ENCODE measurements at regions not wholly inside any gene's neighbourhood (a gene's known extent, or its start where the extent isn't known, plus 50 kb on each side); places are given as distances from the start of the nearest gene placed in this dataset.
"Not testable (repeated sequence)": the region's sequence is repeated elsewhere in the genome, so short reads cannot be mapped to it uniquely, and the experiment has no call there.

GRCh38 chr3:78344267-78344666 lies 1304.4 kb downstream of the ROBO2 start:
- not testable (repeated sequence) for H3K9me3 ChIP-seq (ENCODE audit: control insufficient read depth in 5 of 5, low read length in 5 of 5); H3K9ac ChIP-seq (ENCODE audit: low read length in 5 of 5); H3K27me3 ChIP-seq (ENCODE audit: control insufficient read depth in 5 of 5, insufficient read depth in 4 of 5, low read length in 5 of 5); H3K27ac ChIP-seq (ENCODE audit: low read depth, low read length); H3K4me1 ChIP-seq (ENCODE audit: control insufficient read depth in 5 of 5, insufficient read depth in 5 of 5, low read length in 5 of 5); H3K4me3 ChIP-seq (ENCODE audit: low read depth in 1 of 5, low read length in 5 of 5); H3K36me3 ChIP-seq (ENCODE audit: control insufficient read depth in 5 of 5, insufficient read depth in 5 of 5, low read length in 5 of 5)

DNA sequence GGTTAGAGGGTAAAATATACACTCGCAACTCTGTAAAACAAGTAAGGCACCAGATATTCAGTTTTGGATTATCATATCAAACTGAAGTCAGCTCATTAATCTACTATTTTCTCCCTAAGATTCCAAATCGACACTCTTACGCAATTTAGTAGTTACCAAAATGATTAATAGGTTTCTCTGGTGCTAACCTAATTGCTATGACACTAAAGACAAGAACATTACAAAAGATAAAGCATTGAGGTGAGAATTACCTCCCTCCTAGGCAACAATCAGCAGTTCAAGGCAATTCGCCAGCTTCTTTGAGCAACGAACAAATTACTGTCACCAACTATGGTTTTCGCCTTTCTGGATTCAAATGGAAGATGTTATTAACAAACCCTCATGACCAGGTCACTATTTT lies 1305.0 kb downstream of the ROBO2 start:
- Histone ChIP-seq H3K4me1 (ENCODE audit: control insufficient read depth in 5 of 5, insufficient read depth in 5 of 5, low read length in 5 of 5) (no peaks in the 10 kb centered on the region), H3K27ac (ENCODE audit: low read depth, low read length) (no peak overlapping the region), H3K36me3 (ENCODE audit: control insufficient read depth in 5 of 5, insufficient read depth in 5 of 5, low read length in 5 of 5) (no peaks in the 10 kb centered on the region), H3K9ac (ENCODE audit: low read length in 5 of 5) (no peak overlapping the region), H3K4me3 (ENCODE audit: low read depth in 1 of 5, low read length in 5 of 5) (no peak overlapping the region), H3K9me3 (ENCODE audit: control insufficient read depth in 5 of 5, low read length in 5 of 5) (peaks cover 0 to 4% (median 0%) of the 10 kb centered on the region in 5 donors), H3K27me3 (ENCODE audit: control insufficient read depth in 5 of 5, insufficient read depth in 4 of 5, low read length in 5 of 5) (no peaks in the 10 kb centered on the region)

- Histone ChIP-seq H3K27me3 (ENCODE audit: control insufficient read depth in 5 of 5, insufficient read depth in 4 of 5, low read length in 5 of 5) (no peaks in the 10 kb centered on the region), H3K4me3 (ENCODE audit: low read depth in 1 of 5, low read length in 5 of 5) (no peak overlapping the region), H3K4me1 (ENCODE audit: control insufficient read depth in 5 of 5, insufficient read depth in 5 of 5, low read length in 5 of 5) (no peaks in the 10 kb centered on the region), H3K9me3 (ENCODE audit: control insufficient read depth in 5 of 5, low read length in 5 of 5) (peaks cover 0 to 4% (median 0%) of the 10 kb centered on the region in 5 donors), H3K36me3 (ENCODE audit: control insufficient read depth in 5 of 5, insufficient read depth in 5 of 5, low read length in 5 of 5) (no peaks in the 10 kb centered on the region), H3K9ac (ENCODE audit: low read length in 5 of 5) (no peak overlapping the region), H3K27ac (ENCODE audit: low read depth, low read length) (no peak overlapping the region)
Measured at GRCh38 chr3:78347176-78347575, 1307.3 kb downstream of the ROBO2 start.

DNA sequence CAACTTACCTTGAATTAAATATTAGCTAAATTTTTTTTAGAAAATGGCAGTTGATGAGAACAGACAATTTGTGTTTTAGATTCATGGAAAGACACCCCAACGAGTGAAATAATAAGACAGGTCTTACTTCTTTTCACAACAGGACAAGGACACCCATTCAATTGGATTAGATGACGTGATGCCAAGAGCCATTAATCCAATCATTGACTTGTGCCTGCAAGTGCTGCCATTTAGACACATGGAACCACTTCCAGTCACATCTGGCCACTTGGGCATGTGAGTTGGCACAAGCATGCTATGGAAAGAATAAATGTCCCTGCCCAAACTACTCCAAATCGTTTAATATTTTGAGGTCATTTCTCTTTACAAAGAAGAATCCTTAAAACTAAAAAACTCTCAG lies 1308.8 kb downstream of the ROBO2 start:
- no peaks in the 10 kb centered on the region for H3K4me1 ChIP-seq (ENCODE audit: control insufficient read depth in 5 of 5, insufficient read depth in 5 of 5, low read length in 5 of 5)
- H3K27ac ChIP-seq (ENCODE audit: low read depth, low read length) = no peak overlapping the region
- no peaks in the 10 kb centered on the region for H3K27me3 ChIP-seq (ENCODE audit: control insufficient read depth in 5 of 5, insufficient read depth in 4 of 5, low read length in 5 of 5)
- H3K4me3 ChIP-seq (ENCODE audit: low read depth in 1 of 5, low read length in 5 of 5) = no peak overlapping the region
- H3K9me3 ChIP-seq (ENCODE audit: control insufficient read depth in 5 of 5, low read length in 5 of 5) = peaks cover 0 to 4% (median 0%) of the 10 kb centered on the region in 5 donors
- H3K9ac ChIP-seq (ENCODE audit: low read length in 5 of 5) = no peak overlapping the region
- no peaks in the 10 kb centered on the region for H3K36me3 ChIP-seq (ENCODE audit: control insufficient read depth in 5 of 5, insufficient read depth in 5 of 5, low read length in 5 of 5)

GRCh38 chr3:78349571-78349970 lies 1309.7 kb downstream of the ROBO2 start:
- H3K27ac ChIP-seq (ENCODE audit: low read depth, low read length) = no peak overlapping the region
- no peaks in the 10 kb centered on the region for H3K9me3 ChIP-seq (ENCODE audit: control insufficient read depth in 5 of 5, low read length in 5 of 5)
- H3K4me1 ChIP-seq (ENCODE audit: control insufficient read depth in 5 of 5, insufficient read depth in 5 of 5, low read length in 5 of 5) = no peaks in the 10 kb centered on the region
- H3K4me3 ChIP-seq (ENCODE audit: low read depth in 1 of 5, low read length in 5 of 5) = no peak overlapping the region
- H3K9ac ChIP-seq (ENCODE audit: low read length in 5 of 5) = no peak overlapping the region
- H3K27me3 ChIP-seq (ENCODE audit: control insufficient read depth in 5 of 5, insufficient read depth in 4 of 5, low read length in 5 of 5) = no peaks in the 10 kb centered on the region
- H3K36me3 ChIP-seq (ENCODE audit: control insufficient read depth in 5 of 5, insufficient read depth in 5 of 5, low read length in 5 of 5) = no peaks in the 10 kb centered on the region

- H3K4me3 ChIP-seq (ENCODE audit: low read depth in 1 of 5, low read length in 5 of 5) = no peak overlapping the region
- H3K9me3 ChIP-seq (ENCODE audit: control insufficient read depth in 5 of 5, low read length in 5 of 5) = no peaks in the 10 kb centered on the region
- no peaks in the 10 kb centered on the region for H3K36me3 ChIP-seq (ENCODE audit: control insufficient read depth in 5 of 5, insufficient read depth in 5 of 5, low read length in 5 of 5)
Measured at GRCh38 chr3:78351334-78351733, 1311.4 kb downstream of the ROBO2 start.

GRCh38 chr3:78353231-78353630 lies 1313.3 kb downstream of the ROBO2 start:
- no peaks in the 10 kb centered on the region for H3K9me3 ChIP-seq (ENCODE audit: control insufficient read depth in 5 of 5, low read length in 5 of 5)

More at GRCh38 chr3:78351334-78351733, 1311.4 kb downstream of the ROBO2 start:
- H3K27me3 ChIP-seq (ENCODE audit: control insufficient read depth in 5 of 5, insufficient read depth in 4 of 5, low read length in 5 of 5) = no peaks in the 10 kb centered on the region
- H3K27ac ChIP-seq (ENCODE audit: low read depth, low read length) = no peak overlapping the region
- no peaks in the 10 kb centered on the region for H3K4me1 ChIP-seq (ENCODE audit: control insufficient read depth in 5 of 5, insufficient read depth in 5 of 5, low read length in 5 of 5)
- H3K9ac ChIP-seq (ENCODE audit: low read length in 5 of 5) = no peak overlapping the region

DNA sequence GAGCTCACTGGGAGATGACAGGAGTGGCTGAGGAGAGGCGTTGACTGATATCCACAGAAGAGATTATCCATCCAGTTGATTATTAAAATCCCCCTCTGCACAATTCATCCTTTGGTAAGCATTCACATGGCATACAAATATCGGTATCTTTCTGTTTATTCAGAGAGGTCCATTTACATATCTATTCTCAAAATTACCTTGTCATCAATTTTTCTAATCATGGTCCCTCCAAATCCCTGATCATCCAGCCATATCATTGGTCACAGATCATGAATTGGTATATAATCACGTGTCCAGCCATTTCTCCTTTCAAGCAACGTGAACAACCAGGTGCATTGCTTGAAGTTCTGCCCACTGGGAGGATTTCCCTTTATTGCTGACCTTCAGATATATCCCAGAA lies 1321.0 kb downstream of the ROBO2 start:
- Histone ChIP-seq H3K9ac (ENCODE audit: low read length in 5 of 5) (no peak overlapping the region), H3K27me3 (ENCODE audit: control insufficient read depth in 5 of 5, insufficient read depth in 4 of 5, low read length in 5 of 5) (no peaks in the 10 kb centered on the region), H3K4me3 (ENCODE audit: low read depth in 1 of 5, low read length in 5 of 5) (no peak overlapping the region), H3K27ac (ENCODE audit: low read depth, low read length) (no peak overlapping the region), H3K9me3 (ENCODE audit: control insufficient read depth in 5 of 5, low read length in 5 of 5) (no peaks in the 10 kb centered on the region), H3K36me3 (ENCODE audit: control insufficient read depth in 5 of 5, insufficient read depth in 5 of 5, low read length in 5 of 5) (no peaks in the 10 kb centered on the region), H3K4me1 (ENCODE audit: control insufficient read depth in 5 of 5, insufficient read depth in 5 of 5, low read length in 5 of 5) (no peaks in the 10 kb centered on the region)

More at GRCh38 chr3:78353231-78353630, 1313.3 kb downstream of the ROBO2 start:
- Histone ChIP-seq H3K27me3 (ENCODE audit: control insufficient read depth in 5 of 5, insufficient read depth in 4 of 5, low read length in 5 of 5) (no peaks in the 10 kb centered on the region), H3K4me3 (ENCODE audit: low read depth in 1 of 5, low read length in 5 of 5) (no peak overlapping the region), H3K4me1 (ENCODE audit: control insufficient read depth in 5 of 5, insufficient read depth in 5 of 5, low read length in 5 of 5) (no peaks in the 10 kb centered on the region), H3K36me3 (ENCODE audit: control insufficient read depth in 5 of 5, insufficient read depth in 5 of 5, low read length in 5 of 5) (no peaks in the 10 kb centered on the region), H3K27ac (ENCODE audit: low read depth, low read length) (no peak overlapping the region), H3K9ac (ENCODE audit: low read length in 5 of 5) (no peak overlapping the region)

DNA sequence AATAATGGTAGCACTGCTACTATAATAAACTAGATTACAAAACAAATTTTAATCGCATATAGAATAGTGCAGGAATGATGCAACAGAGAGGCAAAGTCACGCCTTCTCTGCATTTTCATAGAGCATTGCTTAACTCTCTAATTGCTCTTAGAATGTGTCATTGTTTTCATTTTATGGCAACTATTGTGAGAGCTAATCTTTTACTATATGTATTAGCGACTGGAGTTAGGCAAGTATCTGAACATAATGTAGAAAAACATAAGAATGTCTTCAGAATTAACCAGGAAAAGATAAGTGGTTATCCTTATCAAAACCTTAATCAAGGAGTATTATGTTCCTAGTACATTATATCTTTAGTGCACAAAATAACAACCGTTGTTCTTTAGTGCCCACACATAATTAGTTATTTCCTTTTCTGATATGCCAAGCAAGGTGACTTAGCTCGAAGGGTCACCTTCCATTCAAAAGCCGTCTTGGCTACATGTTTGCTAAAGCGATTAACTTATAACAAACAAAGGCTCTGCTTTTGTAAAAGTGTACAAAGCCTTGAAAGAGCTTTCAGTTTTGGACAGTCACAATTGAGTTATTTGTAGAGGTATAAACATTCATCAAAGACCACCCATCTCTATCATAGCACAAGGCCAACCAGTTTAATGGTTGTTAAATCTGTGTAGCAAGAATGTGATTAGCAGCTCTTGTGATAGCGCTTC lies 1328.9 kb downstream of the ROBO2 start:
- Histone ChIP-seq H3K9ac (ENCODE audit: low read length in 5 of 5) (no peak overlapping the region), H3K36me3 (ENCODE audit: control insufficient read depth in 5 of 5, insufficient read depth in 5 of 5, low read length in 5 of 5) (no peaks in the 10 kb centered on the region), H3K27ac (ENCODE audit: low read depth, low read length) (no peak overlapping the region), H3K4me1 (ENCODE audit: control insufficient read depth in 5 of 5, insufficient read depth in 5 of 5, low read length in 5 of 5) (no peaks in the 10 kb centered on the region), H3K9me3 (ENCODE audit: control insufficient read depth in 5 of 5, low read length in 5 of 5) (no peaks in the 10 kb centered on the region), H3K27me3 (ENCODE audit: control insufficient read depth in 5 of 5, insufficient read depth in 4 of 5, low read length in 5 of 5) (no peaks in the 10 kb centered on the region), H3K4me3 (ENCODE audit: low read depth in 1 of 5, low read length in 5 of 5) (no peak overlapping the region)

DNA sequence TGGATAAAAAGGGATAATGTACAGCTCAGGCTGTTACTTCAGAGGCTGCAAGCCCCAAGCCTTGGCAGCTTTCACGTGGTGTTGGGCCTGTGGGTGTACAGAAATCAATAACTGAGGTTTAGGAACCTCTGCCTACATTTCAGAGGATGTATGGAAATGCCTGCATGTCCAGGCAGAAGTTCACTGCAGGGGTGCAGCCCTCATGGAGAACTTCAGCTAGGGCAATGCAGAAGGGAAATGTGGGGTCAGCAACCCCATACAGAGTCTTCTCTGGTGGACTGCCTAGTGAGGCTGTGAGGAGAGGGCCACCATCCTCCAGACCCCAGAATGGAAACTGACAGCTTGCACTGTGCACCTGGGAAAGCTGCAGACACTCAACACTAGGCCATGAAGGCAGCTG lies 1350.3 kb downstream of the ROBO2 start:
- no peaks in the 10 kb centered on the region for H3K27me3 ChIP-seq (ENCODE audit: control insufficient read depth in 5 of 5, insufficient read depth in 4 of 5, low read length in 5 of 5)
- peaks cover 0 to 15% (median 9%) of the 10 kb centered on the region in 5 donors for H3K9me3 ChIP-seq (ENCODE audit: control insufficient read depth in 5 of 5, low read length in 5 of 5)
- H3K27ac ChIP-seq (ENCODE audit: low read depth, low read length) = no peak overlapping the region
- no peak overlapping the region for H3K9ac ChIP-seq (ENCODE audit: low read length in 5 of 5)
- H3K4me1 ChIP-seq (ENCODE audit: control insufficient read depth in 5 of 5, insufficient read depth in 5 of 5, low read length in 5 of 5) = no peaks in the 10 kb centered on the region
- no peaks in the 10 kb centered on the region for H3K36me3 ChIP-seq (ENCODE audit: control insufficient read depth in 5 of 5, insufficient read depth in 5 of 5, low read length in 5 of 5)
- peak overlapping the region in 1 of 5 donors; percentile 34 for H3K4me3 ChIP-seq (ENCODE audit: low read depth in 1 of 5, low read length in 5 of 5)

All from subcutaneous abdominal adipose tissue (tissue), 5 donors.